Colonic mucosa (tissue), 4 donors: ENCODE measurements at regions not wholly inside any gene's neighbourhood (a gene's known extent, or its start where the extent isn't known, plus 50 kb on each side); places are given as distances from the start of the nearest gene placed in this dataset.

Source experiments
- DNase-seq: peaks from one replicate; pipeline ENCODE4 v3.0.0-alpha.2; 2020
- H3K27ac ChIP-seq: fragments of 200-600 bp; one replicate; pipeline ENCODE4 v1.8.0; 2021
- H3K27me3 ChIP-seq: fragments of 200-600 bp; one replicate; pipeline ENCODE4 v1.8.0; 2021
- H3K36me3 ChIP-seq: fragments of 200-600 bp; one replicate; pipeline ENCODE4 v1.8.0; 2021
- H3K4me1 ChIP-seq: fragments of 200-600 bp; one replicate; pipeline ENCODE4 v1.8.0; 2021; ENCODE audit warnings: mild to moderate bottlenecking
- H3K4me3 ChIP-seq: fragments of 200-600 bp; one replicate; pipeline ENCODE4 v1.8.0; 2021
- H3K9ac ChIP-seq, 2 donors: one replicate each; pipeline ENCODE4 v1.7.0; 2013; ENCODE audit warnings: control low read depth in 2 of 2, low read depth in 2 of 2, low read length in 2 of 2
- H3K9me3 ChIP-seq: fragments of 200-600 bp; one replicate; pipeline ENCODE4 v1.8.0; 2021
- intact Hi-C: fragments of 100-400 bp; cut with DNase I; formaldehyde crosslinking; loops from one replicate; pipeline ENCODE4 v1.14.1; 2022
- TF ChIP-seq, protein P1 (sequence below): fragments of 200-600 bp; IDR thresholded peaks from one replicate; pipeline ENCODE4 v1.8.0; 2022; ENCODE audit warnings: antibody characterized with exemption, mild to moderate bottlenecking
- donor health status: healthy.
- donor health status: DM: no; HTN: no; CAD: no.
- donor health status: DM: no; HTN: no; CAD: no.

GRCh38 chr7:155992107-155992506, 179.8 kb upstream of the SHH start:
- no peaks in the 10 kb centered on the region for H3K27me3 ChIP-seq
- intact Hi-C loops: no loop called here
- no peak overlapping the region for H3K27ac ChIP-seq
- no peaks in the 10 kb centered on the region for H3K36me3 ChIP-seq
- no peak overlapping the region for H3K4me3 ChIP-seq
- TF ChIP-seq, protein P1, sequence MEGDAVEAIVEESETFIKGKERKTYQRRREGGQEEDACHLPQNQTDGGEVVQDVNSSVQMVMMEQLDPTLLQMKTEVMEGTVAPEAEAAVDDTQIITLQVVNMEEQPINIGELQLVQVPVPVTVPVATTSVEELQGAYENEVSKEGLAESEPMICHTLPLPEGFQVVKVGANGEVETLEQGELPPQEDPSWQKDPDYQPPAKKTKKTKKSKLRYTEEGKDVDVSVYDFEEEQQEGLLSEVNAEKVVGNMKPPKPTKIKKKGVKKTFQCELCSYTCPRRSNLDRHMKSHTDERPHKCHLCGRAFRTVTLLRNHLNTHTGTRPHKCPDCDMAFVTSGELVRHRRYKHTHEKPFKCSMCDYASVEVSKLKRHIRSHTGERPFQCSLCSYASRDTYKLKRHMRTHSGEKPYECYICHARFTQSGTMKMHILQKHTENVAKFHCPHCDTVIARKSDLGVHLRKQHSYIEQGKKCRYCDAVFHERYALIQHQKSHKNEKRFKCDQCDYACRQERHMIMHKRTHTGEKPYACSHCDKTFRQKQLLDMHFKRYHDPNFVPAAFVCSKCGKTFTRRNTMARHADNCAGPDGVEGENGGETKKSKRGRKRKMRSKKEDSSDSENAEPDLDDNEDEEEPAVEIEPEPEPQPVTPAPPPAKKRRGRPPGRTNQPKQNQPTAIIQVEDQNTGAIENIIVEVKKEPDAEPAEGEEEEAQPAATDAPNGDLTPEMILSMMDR: no peak
- DNase-seq: no peak
- no peaks in the 10 kb centered on the region for H3K4me1 ChIP-seq
- H3K9ac ChIP-seq: no peak overlapping the region
- H3K9me3 ChIP-seq: no peaks in the 10 kb centered on the region

GRCh38 chr7:155991470-155991869, 179.2 kb upstream of the SHH start:
- intact Hi-C loops: no loop called here
- no peak for DNase-seq
- TF ChIP-seq, protein P1: no peak
- no peak overlapping the region for H3K9ac ChIP-seq
- H3K9me3 ChIP-seq: no peaks in the 10 kb centered on the region
- no peaks in the 10 kb centered on the region for H3K36me3 ChIP-seq
- no peak overlapping the region for H3K27ac ChIP-seq
- H3K27me3 ChIP-seq: no peaks in the 10 kb centered on the region
- no peaks in the 10 kb centered on the region for H3K4me1 ChIP-seq
- no peak overlapping the region for H3K4me3 ChIP-seq

GRCh38 chr7:155988416-155988815, 176.2 kb upstream of the SHH start:
- Histone ChIP-seq H3K9ac (no peak overlapping the region), H3K27ac (no peak overlapping the region), H3K4me3 (no peak overlapping the region), H3K27me3 (no peaks in the 10 kb centered on the region), H3K9me3 (no peaks in the 10 kb centered on the region), H3K36me3 (no peaks in the 10 kb centered on the region), H3K4me1 (no peaks in the 10 kb centered on the region)
- no peak for DNase-seq
- intact Hi-C loops: no loop called here
- TF ChIP-seq, protein P1: no peak

DNA sequence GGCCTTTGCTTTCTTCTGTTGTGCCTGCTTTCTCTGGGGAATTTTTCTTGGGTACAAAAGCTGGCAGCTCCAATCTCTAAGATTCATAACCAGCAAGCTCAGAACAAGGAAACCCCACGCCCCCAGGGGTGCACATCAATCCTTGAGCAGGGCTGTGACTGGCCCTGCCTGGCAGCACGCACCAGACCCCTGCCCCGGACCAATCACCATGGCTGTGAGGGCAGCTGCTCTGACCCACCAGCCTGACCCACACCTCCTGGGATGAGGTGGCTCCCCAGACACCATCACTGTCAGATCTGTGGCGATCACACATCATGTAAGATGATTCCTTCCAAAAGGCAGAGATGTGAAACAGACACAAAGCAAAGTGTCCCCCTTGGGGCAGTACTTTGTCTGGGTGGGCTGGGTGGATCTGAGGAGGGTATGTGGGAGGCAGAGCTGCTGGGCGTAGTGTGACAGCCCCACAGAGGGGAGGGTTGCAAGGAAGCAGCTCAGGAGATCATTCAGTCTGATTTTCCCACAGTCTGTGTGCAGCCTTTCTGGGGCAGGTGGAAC, 175.5 kb upstream of the SHH start:
- H3K9me3 ChIP-seq: no peaks in the 10 kb centered on the region
- intact Hi-C loops: no loop called here

DNA sequence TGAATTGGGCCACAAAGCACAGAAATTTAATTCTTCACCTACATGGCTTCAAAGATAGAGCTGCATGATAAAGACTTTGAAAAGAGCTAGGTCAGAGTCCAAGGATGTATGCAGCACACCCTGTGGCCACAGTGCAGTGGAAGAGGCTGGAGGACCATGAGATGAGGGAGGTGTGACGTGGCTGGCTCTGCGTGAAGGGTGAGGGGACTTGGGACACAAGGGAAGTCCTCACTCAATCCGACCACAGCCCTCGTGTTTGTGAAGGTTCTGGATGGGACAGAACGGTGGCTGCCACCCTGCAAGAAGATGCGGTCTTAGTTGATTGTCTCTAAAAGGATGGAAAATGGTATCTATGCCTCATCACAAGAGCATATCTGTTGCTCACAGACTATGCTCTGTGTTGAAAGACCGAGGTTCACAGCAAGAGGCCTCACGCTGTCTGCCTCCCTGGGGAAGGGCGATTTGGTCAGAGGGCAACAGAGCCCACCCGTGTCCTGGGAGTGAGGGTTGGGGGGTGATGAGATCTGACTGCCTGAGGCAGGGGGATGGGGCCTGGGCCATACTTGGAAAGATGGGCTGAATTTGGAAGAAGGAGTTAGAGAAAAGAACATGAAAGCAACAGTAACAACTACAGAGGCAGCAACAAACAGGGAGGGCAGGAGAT, 174.4 kb upstream of the SHH start:
- H3K4me1 ChIP-seq: no peaks in the 10 kb centered on the region
- H3K9ac ChIP-seq: no peak overlapping the region
- H3K27me3 ChIP-seq: no peaks in the 10 kb centered on the region
- intact Hi-C loops: no loop called here
- DNase-seq: no peak
- H3K9me3 ChIP-seq: no peaks in the 10 kb centered on the region
- H3K4me3 ChIP-seq: no peak overlapping the region
- H3K27ac ChIP-seq: no peak overlapping the region
- TF ChIP-seq, protein P1: no peak
- no peaks in the 10 kb centered on the region for H3K36me3 ChIP-seq

More for the DNA sequence above, 175.5 kb upstream of the SHH start:
- no peaks in the 10 kb centered on the region for H3K36me3 ChIP-seq
- H3K27ac ChIP-seq: no peak overlapping the region
- H3K27me3 ChIP-seq: no peaks in the 10 kb centered on the region
- H3K9ac ChIP-seq: no peak overlapping the region
- DNase-seq: no peak
- no peak overlapping the region for H3K4me3 ChIP-seq
- TF ChIP-seq, protein P1: no peak
- H3K4me1 ChIP-seq: no peaks in the 10 kb centered on the region
